H9 (cell line): ENCODE measurements at regions not wholly inside any gene's neighbourhood (a gene's known extent, or its start where the extent isn't known, plus 50 kb on each side); places are given as distances from the start of the nearest gene placed in this dataset.

Experiments
- DNase-seq: peaks from one replicate; pipeline ENCODE4 v3.0.0-alpha.2; 2017
- H2AFZ ChIP-seq: one replicate; pipeline ENCODE4 v1.6.1; 2013; ENCODE audit warnings: mild to moderate bottlenecking, low read length, control low read depth, moderate library complexity
- H2AK5ac ChIP-seq: 2 replicates; pipeline ENCODE4 v1.6.1; 2013; ENCODE audit warnings: low read length, control low read depth, mixed read lengths; ENCODE audit not compliant: insufficient read length
- H2BK120ac ChIP-seq: one replicate; pipeline ENCODE4 v1.6.1; 2013; ENCODE audit warnings: low read depth, mild to moderate bottlenecking, low read length, control low read depth, inconsistent platforms; ENCODE audit not compliant: poor library complexity, severe bottlenecking
- H2BK12ac ChIP-seq: 2 replicates; pipeline ENCODE4 v1.6.1; 2013; ENCODE audit warnings: low read length, control low read depth, mixed read lengths, low read depth; ENCODE audit not compliant: insufficient read length
- H2BK15ac ChIP-seq: 2 replicates; pipeline ENCODE4 v1.6.1; 2013; ENCODE audit warnings: low read depth, low read length, control low read depth
- H2BK20ac ChIP-seq: one replicate; pipeline ENCODE4 v1.6.1; 2013; ENCODE audit warnings: low read depth, mild to moderate bottlenecking, low read length, control low read depth, inconsistent platforms; ENCODE audit not compliant: poor library complexity, severe bottlenecking
- H2BK5ac ChIP-seq: 2 replicates; pipeline ENCODE4 v1.6.1; 2013; ENCODE audit warnings: low read length, control low read depth, mixed read lengths; ENCODE audit not compliant: insufficient read length
- H3K14ac ChIP-seq: 2 replicates; pipeline ENCODE4 v1.6.1; 2013; ENCODE audit warnings: low read length, control low read depth; ENCODE audit not compliant: insufficient read depth
- H3K18ac ChIP-seq: 2 replicates; pipeline ENCODE4 v1.6.1; 2013; ENCODE audit warnings: low read depth, mild to moderate bottlenecking, mixed read lengths, low read length, control low read depth; ENCODE audit not compliant: insufficient read length
- H3K23ac ChIP-seq: 2 replicates; pipeline ENCODE4 v1.6.1; 2013; ENCODE audit warnings: low read length, control low read depth, mixed read lengths, low read depth; ENCODE audit not compliant: insufficient read length
- H3K23me2 ChIP-seq: 2 replicates; pipeline ENCODE4 v1.6.1; 2013; ENCODE audit warnings: low read depth, mild to moderate bottlenecking, mixed read lengths, low read length, control low read depth; ENCODE audit not compliant: insufficient read length, poor library complexity, severe bottlenecking
- H3K27ac ChIP-seq: 2 replicates; pipeline ENCODE4 v1.5.1; 2013; ENCODE audit warnings: low read length, control low read depth, mixed read lengths, low read depth; ENCODE audit not compliant: insufficient read length
- H3K27me3 ChIP-seq: 2 replicates; pipeline ENCODE4 v1.6.1; 2013; ENCODE audit warnings: low read length, control low read depth, inconsistent platforms; ENCODE audit not compliant: insufficient read depth
- H3K4ac ChIP-seq: 2 replicates; pipeline ENCODE4 v1.6.1; 2013; ENCODE audit warnings: low read depth, mild to moderate bottlenecking, control low read depth, inconsistent platforms, low read length, moderate library complexity
- H3K4me1 ChIP-seq: 2 replicates; pipeline ENCODE4 v1.6.1; 2013; ENCODE audit warnings: low read length, control low read depth, inconsistent platforms; ENCODE audit not compliant: insufficient read depth
- H3K4me2 ChIP-seq: 2 replicates; pipeline ENCODE4 v1.6.1; 2013; ENCODE audit warnings: low read length, control low read depth, mixed read lengths; ENCODE audit not compliant: insufficient read length, insufficient read depth
- H3K56ac ChIP-seq: 2 replicates; pipeline ENCODE4 v1.6.1; 2013; ENCODE audit warnings: low read depth, mild to moderate bottlenecking, mixed read lengths, low read length, control low read depth; ENCODE audit not compliant: insufficient read length
- H3K79me1 ChIP-seq: 2 replicates; pipeline ENCODE4 v1.6.1; 2013; ENCODE audit warnings: low read depth, mild to moderate bottlenecking, moderate library complexity, low read length, control low read depth, inconsistent platforms; ENCODE audit not compliant: insufficient read depth, poor library complexity, severe bottlenecking
- H3K79me2 ChIP-seq: 2 replicates; pipeline ENCODE4 v1.6.1; 2013; ENCODE audit warnings: low read length, control low read depth, inconsistent platforms; ENCODE audit not compliant: insufficient read depth
- H3K9ac ChIP-seq: 2 replicates; pipeline ENCODE4 v1.6.1; 2013; ENCODE audit warnings: low read length, control low read depth, mixed read lengths; ENCODE audit not compliant: insufficient read length; ENCODE audit errors: extremely low read depth
- H3K9me3 ChIP-seq: one replicate; pipeline ENCODE4 v1.6.1; 2013; ENCODE audit warnings: low read depth, low read length, inconsistent platforms; ENCODE audit not compliant: control insufficient read depth
- H3T11ph ChIP-seq: one replicate; pipeline ENCODE4 v1.6.1; 2013; ENCODE audit warnings: mild to moderate bottlenecking, low read length, control low read depth, inconsistent platforms
- H4K20me1 ChIP-seq: one replicate; pipeline ENCODE4 v1.6.1; 2013; ENCODE audit not compliant: control insufficient read depth, insufficient read length, insufficient read depth
- H4K5ac ChIP-seq: 2 replicates; pipeline ENCODE4 v1.6.1; 2013; ENCODE audit warnings: low read depth, mild to moderate bottlenecking, mixed read lengths, low read length, control low read depth; ENCODE audit not compliant: insufficient read length
- H4K8ac ChIP-seq: replicated peaks from 2 replicates; pipeline ENCODE4 v1.6.1; 2013; ENCODE audit warnings: low read length, control low read depth, mixed read lengths, low read depth; ENCODE audit not compliant: insufficient read length
- H4K91ac ChIP-seq: 2 replicates; pipeline ENCODE4 v1.6.1; 2013; ENCODE audit warnings: low read depth, mild to moderate bottlenecking, moderate library complexity, mixed read lengths, low read length, control low read depth; ENCODE audit not compliant: insufficient read length
- H3K27ac Mint-ChIP-seq, 3 experiments: 2 replicates in 2 of 3; 3 replicates in 1 of 3; pipeline ENCODE4 v1.8.0; 2020 to 2021; ENCODE audit warnings: mixed read lengths in 3 of 3, mild to moderate bottlenecking in 1 of 3, moderate library complexity in 1 of 3
- H3K27me3 Mint-ChIP-seq: 2 replicates; pipeline ENCODE4 v1.8.0; 2021; ENCODE audit warnings: low read depth, mild to moderate bottlenecking, moderate library complexity, mixed read lengths
- H3K36me3 Mint-ChIP-seq, 3 experiments: 2 replicates in 2 of 3; 3 replicates in 1 of 3; pipeline ENCODE4 v1.8.0; 2020 to 2021; ENCODE audit warnings: low read depth in 3 of 3, mixed read lengths in 3 of 3; ENCODE audit not compliant: insufficient read depth in 1 of 3
- H3K4me1 Mint-ChIP-seq, 2 experiments: 2 replicates each; pipeline ENCODE4 v1.8.0; 2020; ENCODE audit warnings: mixed read lengths in 2 of 2
- H3K4me3 Mint-ChIP-seq, 2 experiments: 2 replicates in 1 of 2; 3 replicates in 1 of 2; pipeline ENCODE4 v1.8.0; 2020 to 2021; ENCODE audit warnings: mild to moderate bottlenecking in 2 of 2, mixed read lengths in 2 of 2, moderate library complexity in 1 of 2
- H3K9me3 Mint-ChIP-seq, 2 experiments: 2 replicates in 1 of 2; 3 replicates in 1 of 2; pipeline ENCODE4 v1.8.0; 2020; ENCODE audit warnings: mild to moderate bottlenecking in 2 of 2, mixed read lengths in 2 of 2, moderate library complexity in 1 of 2
- WGBS: extraction: QIAGEN DNeasy Blood & Tissue Kit; methylation state at CpG from one replicate; pipeline ENCODE4 v1.1.7; 2013; ENCODE audit warnings: missing lambda C conversion rate, low lambda C conversion rate, mixed read lengths; ENCODE audit not compliant: insufficient read length; ENCODE audit errors: extremely low coverage; 5-methylcytosine and 5-hydroxymethylcytosine counted together
- TF ChIP-seq, protein P1 (sequence below): fragments of 200-600 bp; sonication (generic); conservative IDR thresholded peaks from 3 replicates; pipeline ENCODE4 v1.8.0; 2021; ENCODE audit warnings: antibody characterized with exemption, mild to moderate bottlenecking

DNA sequence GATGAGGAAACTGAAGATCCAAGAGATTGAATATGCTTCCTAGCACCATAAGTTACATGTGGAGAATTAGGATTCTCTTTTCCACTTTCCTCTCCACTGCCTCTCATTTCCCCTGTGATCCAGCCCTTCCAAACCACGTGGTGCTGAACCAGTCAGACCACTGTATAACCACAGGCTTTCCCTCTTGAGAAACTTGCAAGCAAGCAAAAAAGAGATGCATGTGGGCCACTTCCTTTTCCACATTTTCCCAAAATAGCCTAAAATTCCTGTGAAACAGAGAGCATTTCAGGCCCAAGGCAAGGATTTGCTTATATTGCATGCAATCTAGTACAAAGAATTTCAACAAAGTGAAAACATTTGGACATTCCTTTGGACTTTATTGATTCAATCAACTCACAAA, 59.3 kb upstream of the KSR1 start:
- Histone ChIP-seq H2BK20ac (no peak overlapping the region), H3T11ph (no peak overlapping the region), H4K20me1 (no peaks in the 10 kb centered on the region), H2AFZ (no peak overlapping the region), H3K14ac (no peak overlapping the region), H3K27ac (no peak overlapping the region), H3K79me2 (no peaks in the 10 kb centered on the region), H3K27me3 (no peaks in the 10 kb centered on the region), H3K79me1 (no peaks in the 10 kb centered on the region), H3K4me1 (no peaks in the 10 kb centered on the region), H3K9ac (no peak overlapping the region), H3K56ac (no peak overlapping the region), H3K9me3 (no peaks in the 10 kb centered on the region), H4K5ac (no peak overlapping the region), H2BK5ac (no peak overlapping the region), H3K4ac (no peak overlapping the region), H3K23ac (no peak overlapping the region), H3K4me2 (no peak overlapping the region), H4K91ac (no peak overlapping the region), H3K23me2 (no peaks in the 10 kb centered on the region), H2AK5ac (no peak overlapping the region), H4K8ac (no peak overlapping the region), H2BK15ac (no peak overlapping the region), H2BK120ac (no peak overlapping the region), H3K18ac (no peak overlapping the region), H2BK12ac (no peak overlapping the region)
- Mint-ChIP-seq H3K36me3 (no peaks in the 10 kb centered on the region), H3K4me3 (no peak overlapping the region), H3K27ac (no peak overlapping the region), H3K4me1 (no peaks in the 10 kb centered on the region), H3K9me3 (no peaks in the 10 kb centered on the region; a peak in 1 of 5 replicates), H3K27me3 (peaks cover 6% of the 10 kb centered on the region)
- TF ChIP-seq, protein P1, sequence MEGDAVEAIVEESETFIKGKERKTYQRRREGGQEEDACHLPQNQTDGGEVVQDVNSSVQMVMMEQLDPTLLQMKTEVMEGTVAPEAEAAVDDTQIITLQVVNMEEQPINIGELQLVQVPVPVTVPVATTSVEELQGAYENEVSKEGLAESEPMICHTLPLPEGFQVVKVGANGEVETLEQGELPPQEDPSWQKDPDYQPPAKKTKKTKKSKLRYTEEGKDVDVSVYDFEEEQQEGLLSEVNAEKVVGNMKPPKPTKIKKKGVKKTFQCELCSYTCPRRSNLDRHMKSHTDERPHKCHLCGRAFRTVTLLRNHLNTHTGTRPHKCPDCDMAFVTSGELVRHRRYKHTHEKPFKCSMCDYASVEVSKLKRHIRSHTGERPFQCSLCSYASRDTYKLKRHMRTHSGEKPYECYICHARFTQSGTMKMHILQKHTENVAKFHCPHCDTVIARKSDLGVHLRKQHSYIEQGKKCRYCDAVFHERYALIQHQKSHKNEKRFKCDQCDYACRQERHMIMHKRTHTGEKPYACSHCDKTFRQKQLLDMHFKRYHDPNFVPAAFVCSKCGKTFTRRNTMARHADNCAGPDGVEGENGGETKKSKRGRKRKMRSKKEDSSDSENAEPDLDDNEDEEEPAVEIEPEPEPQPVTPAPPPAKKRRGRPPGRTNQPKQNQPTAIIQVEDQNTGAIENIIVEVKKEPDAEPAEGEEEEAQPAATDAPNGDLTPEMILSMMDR = no peak
- no CpG with 5 or more reads among the region's 1 CpG for WGBS
- no peak for DNase-seq
